ENCODE measurements at regions not wholly inside any gene's neighbourhood (a gene's known extent, or its start where the extent isn't known, plus 50 kb on each side); places are given as distances from the start of the nearest gene placed in this dataset.

DNA sequence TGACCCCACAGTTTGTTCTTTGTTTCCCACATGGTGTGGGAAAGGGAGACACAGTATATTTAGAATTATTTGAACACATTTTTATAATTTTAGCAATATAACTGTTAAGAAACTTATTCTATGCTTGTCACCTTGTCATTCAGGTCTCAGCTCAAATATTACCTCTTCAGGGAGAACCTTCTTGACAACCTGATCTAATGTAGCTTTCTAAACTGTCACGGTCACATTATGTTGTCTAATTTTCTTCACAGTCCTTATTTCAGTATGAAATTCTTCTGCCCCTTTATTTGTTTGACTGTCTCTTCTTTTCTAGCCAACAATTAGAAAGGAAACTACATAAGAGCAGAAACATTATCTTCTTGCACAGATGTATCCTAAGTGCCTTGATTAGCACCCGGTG, 304.3 kb upstream of the PARD3B start:
- H3K4me1 ChIP-seq, result no peaks in the 10 kb centered on the region
- DNase-seq (ENCODE audit: low spot score in 2 of 2), result no peak
- TF ChIP-seq EP300 (IDR thresholded peaks at IDR 0.05), result no peak
- TF ChIP-seq POLR2A (IDR thresholded peaks at IDR 0.05), result no peak
- TF ChIP-seq, protein P1, sequence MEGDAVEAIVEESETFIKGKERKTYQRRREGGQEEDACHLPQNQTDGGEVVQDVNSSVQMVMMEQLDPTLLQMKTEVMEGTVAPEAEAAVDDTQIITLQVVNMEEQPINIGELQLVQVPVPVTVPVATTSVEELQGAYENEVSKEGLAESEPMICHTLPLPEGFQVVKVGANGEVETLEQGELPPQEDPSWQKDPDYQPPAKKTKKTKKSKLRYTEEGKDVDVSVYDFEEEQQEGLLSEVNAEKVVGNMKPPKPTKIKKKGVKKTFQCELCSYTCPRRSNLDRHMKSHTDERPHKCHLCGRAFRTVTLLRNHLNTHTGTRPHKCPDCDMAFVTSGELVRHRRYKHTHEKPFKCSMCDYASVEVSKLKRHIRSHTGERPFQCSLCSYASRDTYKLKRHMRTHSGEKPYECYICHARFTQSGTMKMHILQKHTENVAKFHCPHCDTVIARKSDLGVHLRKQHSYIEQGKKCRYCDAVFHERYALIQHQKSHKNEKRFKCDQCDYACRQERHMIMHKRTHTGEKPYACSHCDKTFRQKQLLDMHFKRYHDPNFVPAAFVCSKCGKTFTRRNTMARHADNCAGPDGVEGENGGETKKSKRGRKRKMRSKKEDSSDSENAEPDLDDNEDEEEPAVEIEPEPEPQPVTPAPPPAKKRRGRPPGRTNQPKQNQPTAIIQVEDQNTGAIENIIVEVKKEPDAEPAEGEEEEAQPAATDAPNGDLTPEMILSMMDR (IDR thresholded peaks at IDR 0.05), result no peak
- no peaks in the 10 kb centered on the region for H3K9me3 ChIP-seq
- H3K4me3 ChIP-seq, result no peak overlapping the region
- WGBS, 2 donors, result 84 to 87% methylated on average over 2 of the region's 2 CpGs
- H3K36me3 ChIP-seq, result no peaks in the 10 kb centered on the region
- no peak overlapping the region for H3K27ac ChIP-seq
- no peaks in the 10 kb centered on the region for H3K27me3 ChIP-seq

DNA sequence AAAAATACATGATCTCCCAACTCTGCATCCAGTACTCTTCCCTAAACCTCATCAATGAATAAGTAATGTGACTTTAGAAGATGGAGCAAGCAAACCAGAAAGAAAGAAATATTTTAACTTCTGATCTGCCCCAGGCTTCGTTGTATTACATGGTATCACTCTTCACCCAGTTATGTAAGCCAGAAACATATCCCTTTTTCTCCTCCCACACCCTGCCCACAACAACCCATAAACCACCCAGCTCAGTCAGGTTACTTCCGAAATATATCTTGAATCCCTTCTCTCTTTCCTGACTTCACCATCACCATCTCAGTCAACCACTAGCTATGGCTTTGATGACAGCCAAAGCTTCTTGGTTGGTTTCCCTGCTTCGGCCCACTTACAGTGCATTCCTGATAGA, 295.8 kb upstream of the PARD3B start:
- H3K27ac ChIP-seq, result no peak overlapping the region
- no peak for DNase-seq (ENCODE audit: low spot score in 2 of 2)
- TF ChIP-seq, protein P1 (IDR thresholded peaks at IDR 0.05), result no peak
- TF ChIP-seq EP300 (IDR thresholded peaks at IDR 0.05) (no peak), POLR2A (IDR thresholded peaks at IDR 0.05) (no peak)
- H3K36me3 ChIP-seq, result no peaks in the 10 kb centered on the region
- no peak overlapping the region for H3K4me3 ChIP-seq
- no peaks in the 10 kb centered on the region for H3K4me1 ChIP-seq
- 93 to 94% methylated on average over 3 of the region's 3 CpGs for WGBS, 2 donors
- H3K9me3 ChIP-seq, result no peaks in the 10 kb centered on the region
- H3K27me3 ChIP-seq, result no peaks in the 10 kb centered on the region

DNA sequence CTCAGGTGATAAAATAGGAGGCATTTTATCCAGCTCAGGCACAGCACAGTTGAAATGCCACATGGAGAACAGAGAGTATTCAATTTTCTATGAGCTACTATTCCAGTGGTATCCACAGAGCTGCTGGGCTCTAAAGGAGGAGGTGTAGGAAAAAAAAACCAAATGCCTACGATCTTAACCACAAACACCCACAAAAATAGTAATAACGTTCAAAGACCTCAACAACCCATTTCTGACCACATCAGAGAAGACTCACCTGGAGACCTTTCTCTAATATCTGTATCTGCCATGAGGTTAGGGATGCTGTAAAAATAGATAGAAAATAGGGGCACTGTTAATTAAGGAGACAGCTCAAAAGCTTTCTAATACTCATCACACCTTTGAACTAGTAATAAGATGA, 294.6 kb upstream of the PARD3B start:
- Histone ChIP-seq H3K4me3 (no peak overlapping the region), H3K27ac (no peak overlapping the region), H3K36me3 (no peaks in the 10 kb centered on the region), H3K27me3 (no peaks in the 10 kb centered on the region), H3K4me1 (no peaks in the 10 kb centered on the region), H3K9me3 (no peaks in the 10 kb centered on the region)
- 40 to 58% methylated on average over 2 of the region's 2 CpGs for WGBS, 2 donors
- TF ChIP-seq, protein P1 (IDR thresholded peaks at IDR 0.05), result no peak
- no peak for TF ChIP-seq POLR2A (IDR thresholded peaks at IDR 0.05)
- DNase-seq (ENCODE audit: low spot score in 2 of 2), result no peak

DNA sequence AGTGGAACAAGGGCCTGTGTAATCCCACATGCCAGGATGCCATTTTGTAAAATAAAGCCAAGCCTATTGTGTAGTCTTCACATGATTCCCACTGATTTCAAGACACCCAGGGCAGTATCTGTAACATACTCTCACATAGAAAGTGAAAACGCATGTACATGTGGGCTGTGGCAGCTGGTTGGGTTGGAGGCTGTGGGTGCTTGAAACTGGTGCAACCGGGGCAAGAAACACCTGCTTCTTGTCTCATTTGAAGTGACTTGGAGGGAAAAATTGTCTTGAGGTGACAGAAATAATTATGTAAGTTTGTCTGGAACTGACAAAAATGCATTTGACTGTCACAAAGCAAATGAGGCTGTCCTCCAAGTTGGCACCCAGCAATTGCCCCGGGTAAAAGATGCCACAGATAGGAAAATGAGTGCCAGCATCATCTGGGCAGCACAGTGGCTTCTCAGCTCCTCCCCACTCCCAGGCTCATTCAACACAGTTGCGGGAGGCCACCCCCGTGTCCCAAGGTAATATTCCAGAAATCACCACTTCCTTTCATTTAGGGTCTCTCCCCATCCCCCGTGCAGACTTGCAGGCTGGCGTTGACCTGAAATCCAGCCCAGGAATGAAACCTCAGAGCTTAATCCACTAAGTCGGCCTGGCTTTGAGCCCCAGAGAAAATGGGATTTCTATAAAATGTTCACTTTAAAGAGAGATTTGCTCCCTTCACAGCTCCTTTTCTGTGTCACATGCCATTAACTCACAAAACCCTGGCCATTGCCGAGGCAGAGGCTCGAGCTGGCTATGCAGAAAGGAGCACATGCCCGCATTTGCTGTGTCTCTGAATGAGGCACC, 293.9 kb upstream of the PARD3B start:
- Histone ChIP-seq H3K27ac (no peak overlapping the region), H3K9me3 (no peaks in the 10 kb centered on the region), H3K4me1 (peaks cover 0 to 1% (median 0%) of the 10 kb centered on the region in 4 donors), H3K27me3 (no peaks in the 10 kb centered on the region), H3K4me3 (no peak overlapping the region), H3K36me3 (no peaks in the 10 kb centered on the region)
- no peak for DNase-seq (ENCODE audit: low spot score in 2 of 2)
- TF ChIP-seq, protein P1 (IDR thresholded peaks at IDR 0.05), result no peak
- TF ChIP-seq EP300 (IDR thresholded peaks at IDR 0.05), result no peak
- TF ChIP-seq POLR2A (IDR thresholded peaks at IDR 0.05), result no peak
- WGBS, 2 donors, result 72 to 84% methylated on average over 11 of the region's 11 CpGs

DNA sequence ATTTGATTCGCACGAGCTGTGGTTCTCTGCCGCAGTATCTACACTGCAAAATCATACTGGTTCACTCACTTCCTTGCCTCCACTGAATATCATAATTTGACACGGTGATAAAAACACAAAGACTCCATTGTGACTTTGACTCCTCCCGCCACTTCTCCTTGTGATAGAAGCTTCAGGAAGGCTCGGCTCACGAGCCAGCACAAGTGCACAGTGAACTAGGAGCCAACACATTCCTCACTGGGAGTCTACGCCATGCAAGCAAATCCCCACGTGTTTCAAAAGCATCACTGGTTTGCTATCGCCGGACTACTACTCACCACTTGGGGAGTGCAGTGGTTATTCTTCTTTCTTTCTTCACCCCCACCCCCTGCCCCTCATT, 293.3 kb upstream of the PARD3B start:
- WGBS, 2 donors, result 34 to 41% methylated on average over 10 to 11 of the region's 11 CpGs

More for the DNA sequence above, 293.3 kb upstream of the PARD3B start:
- no peak for TF ChIP-seq EP300 (IDR thresholded peaks at IDR 0.05)
- no peak for TF ChIP-seq POLR2A (IDR thresholded peaks at IDR 0.05)
- no peak for DNase-seq (ENCODE audit: low spot score in 2 of 2)
- no peak overlapping the region for H3K4me3 ChIP-seq
- no peak overlapping the region for H3K27ac ChIP-seq
- no peaks in the 10 kb centered on the region for H3K9me3 ChIP-seq
- H3K27me3 ChIP-seq, result no peaks in the 10 kb centered on the region
- H3K36me3 ChIP-seq, result no peaks in the 10 kb centered on the region
- peaks cover 0 to 7% (median 0%) of the 10 kb centered on the region in 4 donors for H3K4me1 ChIP-seq
